GM20000 (cell line): ENCODE measurements at regions not wholly inside any gene's neighbourhood (a gene's known extent, or its start where the extent isn't known, plus 50 kb on each side); places are given as distances from the start of the nearest gene placed in this dataset.

Source experiments
- DNase-seq: peaks from one replicate; pipeline ENCODE4 v3.0.0; 2012; ENCODE audit warnings: low spot score
- TF ChIP-seq, protein P1 (sequence below): IDR thresholded peaks from 2 replicates; pipeline ENCODE4 v1.5.1; 2012; ENCODE audit warnings: mild to moderate bottlenecking, control low read depth; ENCODE audit errors: extremely low read depth, missing control alignments

- DNase-seq: no peak
- TF ChIP-seq, protein P1, sequence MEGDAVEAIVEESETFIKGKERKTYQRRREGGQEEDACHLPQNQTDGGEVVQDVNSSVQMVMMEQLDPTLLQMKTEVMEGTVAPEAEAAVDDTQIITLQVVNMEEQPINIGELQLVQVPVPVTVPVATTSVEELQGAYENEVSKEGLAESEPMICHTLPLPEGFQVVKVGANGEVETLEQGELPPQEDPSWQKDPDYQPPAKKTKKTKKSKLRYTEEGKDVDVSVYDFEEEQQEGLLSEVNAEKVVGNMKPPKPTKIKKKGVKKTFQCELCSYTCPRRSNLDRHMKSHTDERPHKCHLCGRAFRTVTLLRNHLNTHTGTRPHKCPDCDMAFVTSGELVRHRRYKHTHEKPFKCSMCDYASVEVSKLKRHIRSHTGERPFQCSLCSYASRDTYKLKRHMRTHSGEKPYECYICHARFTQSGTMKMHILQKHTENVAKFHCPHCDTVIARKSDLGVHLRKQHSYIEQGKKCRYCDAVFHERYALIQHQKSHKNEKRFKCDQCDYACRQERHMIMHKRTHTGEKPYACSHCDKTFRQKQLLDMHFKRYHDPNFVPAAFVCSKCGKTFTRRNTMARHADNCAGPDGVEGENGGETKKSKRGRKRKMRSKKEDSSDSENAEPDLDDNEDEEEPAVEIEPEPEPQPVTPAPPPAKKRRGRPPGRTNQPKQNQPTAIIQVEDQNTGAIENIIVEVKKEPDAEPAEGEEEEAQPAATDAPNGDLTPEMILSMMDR: no peak
Measured at GRCh38 chr7:110168010-110168409, 922.9 kb upstream of the LRRN3 start.

GRCh38 chr7:110170841-110171240, 920.1 kb upstream of the LRRN3 start:
- DNase-seq: no peak

DNA sequence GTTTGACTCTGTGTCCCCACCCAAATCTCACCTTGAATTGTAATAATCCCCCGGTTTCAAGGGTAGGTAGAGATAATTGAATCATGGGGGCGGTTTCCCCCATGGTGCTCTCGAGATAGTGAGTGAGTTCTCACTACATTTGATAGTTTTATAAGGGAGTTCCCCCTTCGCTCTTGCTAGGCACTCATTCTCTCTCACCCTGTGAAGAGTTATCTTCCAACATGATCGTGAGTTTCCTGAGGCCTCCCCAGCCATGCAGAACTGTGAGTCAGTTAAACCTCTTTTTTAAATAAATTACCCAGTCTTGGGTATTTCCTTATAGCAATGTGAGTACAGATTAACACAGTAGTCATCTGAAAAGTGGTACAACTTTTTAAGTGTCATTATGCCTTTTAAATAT, 913.5 kb upstream of the LRRN3 start:
- TF ChIP-seq, protein P1: no peak
- no peak for DNase-seq

More at GRCh38 chr7:110170841-110171240, 920.1 kb upstream of the LRRN3 start:
- TF ChIP-seq, protein P1: no peak

GRCh38 chr7:110179037-110179436, 911.9 kb upstream of the LRRN3 start:
- TF ChIP-seq, protein P1: no peak
- DNase-seq: no peak

DNA sequence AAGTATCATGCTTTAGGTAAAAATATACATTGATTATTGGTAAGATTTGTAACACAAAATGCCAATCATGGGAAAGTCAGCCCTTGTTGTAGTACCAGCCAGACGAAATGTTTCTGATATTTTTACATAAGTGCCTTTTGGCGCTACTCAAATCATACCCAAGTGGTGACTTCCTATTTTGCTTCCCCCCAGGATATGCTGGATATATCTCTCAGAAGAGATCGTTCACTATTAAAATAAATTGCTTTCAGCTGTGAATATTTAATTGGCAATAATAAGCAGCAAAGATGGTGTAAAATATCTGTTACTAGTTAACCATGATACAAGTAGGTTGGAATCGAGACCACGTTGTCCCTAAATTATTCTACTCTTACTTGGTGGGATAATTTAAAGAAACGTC, 909.2 kb upstream of the LRRN3 start:
- DNase-seq: no peak
- TF ChIP-seq, protein P1: no peak

GRCh38 chr7:110186334-110186733, 904.6 kb upstream of the LRRN3 start:
- TF ChIP-seq, protein P1: no peak
- DNase-seq: no peak

DNA sequence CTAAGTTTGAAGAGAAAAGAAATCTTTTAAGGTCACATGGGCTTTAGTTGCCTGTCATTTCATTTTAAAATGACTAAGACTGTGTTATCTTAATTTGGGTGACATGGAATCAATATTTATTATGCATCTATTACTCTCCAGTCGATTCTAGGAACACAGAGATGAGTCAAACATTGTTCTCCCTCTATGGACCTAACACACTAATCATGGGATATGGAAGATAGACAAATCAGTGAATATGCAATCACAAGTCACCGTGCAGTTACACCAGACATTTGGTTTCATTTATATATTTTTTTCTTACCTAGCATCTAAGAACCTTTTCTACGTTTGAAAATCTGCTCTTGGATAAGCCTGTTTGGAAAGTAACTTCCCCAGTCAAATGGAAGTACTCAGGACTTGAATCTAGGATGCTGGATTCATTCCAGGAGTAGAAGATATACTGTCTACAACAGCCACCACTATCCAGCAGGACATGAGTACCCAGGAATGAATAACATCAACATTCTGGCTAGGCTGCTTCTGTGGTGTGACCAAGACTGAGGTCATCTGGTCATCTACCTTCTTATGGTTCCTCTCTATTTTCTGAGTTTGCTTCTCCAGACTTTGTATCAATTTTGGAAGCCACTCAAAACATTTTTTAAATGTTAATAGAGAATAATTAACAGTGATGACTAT, 902.9 kb upstream of the LRRN3 start:
- TF ChIP-seq, protein P1: no peak
- no peak for DNase-seq
